Upper lobe of right lung (tissue), 1 donor: ENCODE measurements at regions not wholly inside any gene's neighbourhood (a gene's known extent, or its start where the extent isn't known, plus 50 kb on each side); places are given as distances from the start of the nearest gene placed in this dataset.

Experiments
- ATAC-seq: fragments of 200-7000 bp; cut with Tn5 transposase; one replicate; pipeline ENCODE4 v1.9.1; 2020; ENCODE audit warnings: mild to moderate bottlenecking, moderate library complexity
- DNase-seq: peaks from one replicate; pipeline ENCODE4 v3.0.0-alpha.2; 2020
- H3K27ac ChIP-seq: fragments of 200-600 bp; one replicate; pipeline ENCODE4 v1.8.0; 2022
- H3K27me3 ChIP-seq: fragments of 200-600 bp; one replicate; pipeline ENCODE4 v1.8.0; 2022; ENCODE audit warnings: mild to moderate bottlenecking
- H3K36me3 ChIP-seq: fragments of 200-600 bp; one replicate; pipeline ENCODE4 v1.8.0; 2022
- H3K4me1 ChIP-seq: fragments of 200-600 bp; one replicate; pipeline ENCODE4 v1.8.0; 2022
- H3K4me3 ChIP-seq: fragments of 200-600 bp; one replicate; pipeline ENCODE4 v1.8.0; 2022; ENCODE audit warnings: mild to moderate bottlenecking
- H3K9me3 ChIP-seq: fragments of 200-600 bp; one replicate; pipeline ENCODE4 v1.8.0; 2022
- CTCF ChIP-seq: fragments of 200-600 bp; IDR thresholded peaks from one replicate; pipeline ENCODE4 v1.8.0; 2022; ENCODE audit warnings: antibody characterized with exemption
- intact Hi-C: fragments of 100-400 bp; cut with DNase I; formaldehyde crosslinking; loops from one replicate; pipeline ENCODE4 v1.11.0; 2022
- donor health status: DM: no; HTN: yes; CAD: no; lungs with severe emphysema.

- Histone ChIP-seq H3K36me3 (no peaks in the 10 kb centered on the region), H3K4me3 (no peak overlapping the region), H3K4me1 (no peaks in the 10 kb centered on the region), H3K9me3 (no peaks in the 10 kb centered on the region), H3K27ac (no peak overlapping the region), H3K27me3 (no peaks in the 10 kb centered on the region)
- TF ChIP-seq CTCF = no peak
- intact Hi-C loops = no loop called here
- DNase-seq (no peak), ATAC-seq (no peak)
These were observed 106.8 kb upstream of the PLET1 start for GRCh38 chr11:112367461-112367860.

GRCh38 chr11:112367895-112368294, 107.2 kb upstream of the PLET1 start:
- intact Hi-C loops = no loop called here
- TF ChIP-seq CTCF = no peak
- H3K36me3 ChIP-seq = no peaks in the 10 kb centered on the region

GRCh38 chr11:112368381-112368780, 107.7 kb upstream of the PLET1 start:
- Histone ChIP-seq H3K4me1 (no peaks in the 10 kb centered on the region), H3K36me3 (no peaks in the 10 kb centered on the region), H3K27ac (no peak overlapping the region), H3K27me3 (no peaks in the 10 kb centered on the region), H3K9me3 (no peaks in the 10 kb centered on the region), H3K4me3 (no peak overlapping the region)
- ATAC-seq = no peak
- intact Hi-C loops = no loop called here
- TF ChIP-seq CTCF = no peak
- no peak for DNase-seq

More at GRCh38 chr11:112367895-112368294, 107.2 kb upstream of the PLET1 start:
- ATAC-seq (no peak), DNase-seq (no peak)
- no peak overlapping the region for H3K27ac ChIP-seq
- no peaks in the 10 kb centered on the region for H3K9me3 ChIP-seq
- H3K4me1 ChIP-seq = no peaks in the 10 kb centered on the region
- no peak overlapping the region for H3K4me3 ChIP-seq
- no peaks in the 10 kb centered on the region for H3K27me3 ChIP-seq

- H3K27me3 ChIP-seq = no peaks in the 10 kb centered on the region
- TF ChIP-seq CTCF = no peak
- intact Hi-C loops = no loop called here
- no peak overlapping the region for H3K4me3 ChIP-seq
- ATAC-seq (no peak), DNase-seq (no peak)
- no peaks in the 10 kb centered on the region for H3K36me3 ChIP-seq
- no peaks in the 10 kb centered on the region for H3K9me3 ChIP-seq
- no peak overlapping the region for H3K27ac ChIP-seq
- H3K4me1 ChIP-seq = no peaks in the 10 kb centered on the region
These were observed 108.7 kb upstream of the PLET1 start for GRCh38 chr11:112369374-112369773.

- DNase-seq (no peak), ATAC-seq (no peak)
- Histone ChIP-seq H3K4me1 (no peaks in the 10 kb centered on the region), H3K36me3 (no peaks in the 10 kb centered on the region), H3K27ac (no peak overlapping the region), H3K27me3 (no peaks in the 10 kb centered on the region), H3K9me3 (no peaks in the 10 kb centered on the region), H3K4me3 (no peak overlapping the region)
- TF ChIP-seq CTCF = no peak
- intact Hi-C loops = no loop called here
These were observed 109.3 kb upstream of the PLET1 start for GRCh38 chr11:112369916-112370315.

GRCh38 chr11:112374486-112375140, 114.0 kb upstream of the PLET1 start:
- no peak overlapping the region for H3K4me3 ChIP-seq
- no peak overlapping the region for H3K27ac ChIP-seq
- no peaks in the 10 kb centered on the region for H3K9me3 ChIP-seq
- H3K4me1 ChIP-seq = no peaks in the 10 kb centered on the region
- H3K27me3 ChIP-seq = no peaks in the 10 kb centered on the region
- ATAC-seq (no peak), DNase-seq (no peak)
- intact Hi-C loops = no loop called here
- no peaks in the 10 kb centered on the region for H3K36me3 ChIP-seq
- no peak for TF ChIP-seq CTCF
